ENCODE measurements at regions not wholly inside any gene's neighbourhood (a gene's known extent, or its start where the extent isn't known, plus 50 kb on each side); places are given as distances from the start of the nearest gene placed in this dataset.

DNA sequence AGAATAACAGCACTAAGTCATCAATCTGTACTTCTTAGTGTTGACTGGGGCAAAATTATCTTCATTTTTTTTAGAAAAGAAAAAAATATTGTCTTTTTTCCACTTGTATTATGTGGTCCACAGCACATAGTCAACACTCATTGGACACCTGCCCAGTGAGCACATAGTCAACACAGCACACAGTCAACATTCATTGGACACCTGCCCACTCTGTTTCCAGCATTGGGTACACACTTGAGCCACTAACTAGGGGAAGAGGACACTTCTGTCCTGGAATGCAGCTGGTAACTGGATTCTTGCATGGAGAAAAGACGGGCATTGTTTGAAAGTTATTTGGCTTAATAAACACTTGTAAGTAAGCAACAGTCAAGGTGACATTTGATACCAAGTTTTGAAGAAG lies 898.2 kb downstream of the CDY2B start:
- no peak for DNase-seq
- in situ Hi-C loops (cut with MboI; ENCODE audit: low pct_unique_long_range_greater_than_20kb, low sequenced_read_pairs), result no loop called here

DNA sequence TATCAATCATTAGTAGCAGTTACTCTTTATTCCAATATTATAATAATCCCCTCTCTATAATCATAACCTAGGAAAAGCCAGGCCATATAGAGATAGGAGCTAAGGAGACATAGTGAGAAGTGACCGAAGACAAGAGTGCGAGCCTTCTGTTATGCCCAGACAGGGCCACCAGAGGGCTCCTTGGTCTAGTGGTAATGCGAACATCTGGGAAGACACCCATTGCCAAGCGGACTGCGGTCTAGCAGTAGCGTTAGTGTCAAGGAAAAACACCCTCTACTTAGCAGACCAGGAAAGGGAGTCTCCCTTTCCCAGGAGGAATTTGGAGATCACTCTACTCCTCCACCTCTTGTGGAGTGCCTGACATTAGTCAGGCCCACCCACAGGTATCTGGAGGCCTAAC lies 920.9 kb downstream of the CDY2B start:
- in situ Hi-C loops (cut with MboI; ENCODE audit: low pct_unique_long_range_greater_than_20kb, low sequenced_read_pairs), result no loop called here

DNA sequence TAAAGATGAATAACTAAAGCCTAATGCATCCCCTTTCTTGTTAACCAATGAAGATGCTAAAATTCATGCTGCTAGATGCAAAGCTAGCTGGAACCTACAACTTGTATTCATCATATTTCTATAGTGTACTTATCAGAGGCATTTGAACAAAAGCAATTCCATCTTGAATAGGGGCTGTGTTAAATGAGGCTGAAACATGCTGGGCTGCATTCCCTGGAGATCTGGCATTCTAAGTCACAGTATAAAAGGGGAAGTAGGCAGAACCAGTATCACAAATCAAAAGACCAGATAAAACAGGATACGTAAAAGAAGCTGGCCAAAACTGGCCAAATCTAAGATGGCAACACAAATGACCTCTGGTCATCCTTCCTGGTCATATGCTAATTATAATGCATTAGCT lies 932.8 kb downstream of the CDY2B start:
- no peak for DNase-seq
- in situ Hi-C loops (cut with MboI; ENCODE audit: low pct_unique_long_range_greater_than_20kb, low sequenced_read_pairs), result no loop called here

More for the DNA sequence above, 920.9 kb downstream of the CDY2B start:
- peak; percentile 9 for DNase-seq

Measured in KBM-7 (cell line).